COLO829 (cell line): ENCODE measurements at regions not wholly inside any gene's neighbourhood (a gene's known extent, or its start where the extent isn't known, plus 50 kb on each side); places are given as distances from the start of the nearest gene placed in this dataset.

Experiments used
- DNase-seq: peaks from one replicate; pipeline ENCODE4 v3.0.0; 2012; ENCODE audit warnings: low spot score

- DNase-seq, result no peak
Observed at GRCh38 chr15:66832664-66833063, 130.6 kb downstream of the SMAD6 start.

DNA sequence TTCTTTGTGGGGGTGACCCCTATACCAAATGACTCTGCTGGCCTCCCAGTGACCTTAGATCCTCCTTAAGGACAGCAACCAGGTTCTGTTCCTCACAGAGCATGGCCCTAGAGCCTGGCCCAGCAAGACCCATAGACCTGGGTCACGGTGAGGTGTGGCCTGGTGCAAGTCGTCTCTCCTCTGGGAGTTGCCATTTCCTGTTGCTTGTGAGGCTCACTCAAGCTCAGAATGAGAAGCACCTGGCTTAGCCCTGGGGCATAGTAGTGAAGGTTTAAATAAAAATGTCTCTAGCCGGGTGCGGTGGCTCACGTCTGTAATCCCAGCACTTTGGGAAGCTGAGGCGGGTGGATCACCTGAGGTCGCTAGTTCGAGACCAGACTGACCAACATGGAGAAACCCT, 131.3 kb downstream of the SMAD6 start:
- no peak for DNase-seq

DNA sequence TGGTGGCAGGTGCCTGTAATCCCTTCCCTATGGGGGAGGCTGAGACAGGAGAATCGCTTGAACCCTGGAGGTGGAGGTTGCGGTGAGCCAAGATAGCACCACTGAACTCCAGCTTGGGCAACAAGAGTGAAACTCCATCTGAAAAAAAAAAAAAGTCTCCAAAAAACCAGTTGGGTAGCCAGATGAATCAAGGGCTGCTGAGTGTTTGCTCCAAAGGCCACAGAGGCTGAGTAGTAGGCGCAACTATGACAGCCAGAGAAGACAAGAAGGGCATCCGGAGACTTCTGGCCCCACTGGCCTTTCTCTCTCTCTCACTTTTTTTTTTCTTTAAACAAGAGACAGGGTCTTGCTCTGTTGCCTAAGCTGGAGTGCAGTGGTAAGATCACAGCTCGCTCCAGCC, 131.8 kb downstream of the SMAD6 start:
- DNase-seq, result no peak

DNA sequence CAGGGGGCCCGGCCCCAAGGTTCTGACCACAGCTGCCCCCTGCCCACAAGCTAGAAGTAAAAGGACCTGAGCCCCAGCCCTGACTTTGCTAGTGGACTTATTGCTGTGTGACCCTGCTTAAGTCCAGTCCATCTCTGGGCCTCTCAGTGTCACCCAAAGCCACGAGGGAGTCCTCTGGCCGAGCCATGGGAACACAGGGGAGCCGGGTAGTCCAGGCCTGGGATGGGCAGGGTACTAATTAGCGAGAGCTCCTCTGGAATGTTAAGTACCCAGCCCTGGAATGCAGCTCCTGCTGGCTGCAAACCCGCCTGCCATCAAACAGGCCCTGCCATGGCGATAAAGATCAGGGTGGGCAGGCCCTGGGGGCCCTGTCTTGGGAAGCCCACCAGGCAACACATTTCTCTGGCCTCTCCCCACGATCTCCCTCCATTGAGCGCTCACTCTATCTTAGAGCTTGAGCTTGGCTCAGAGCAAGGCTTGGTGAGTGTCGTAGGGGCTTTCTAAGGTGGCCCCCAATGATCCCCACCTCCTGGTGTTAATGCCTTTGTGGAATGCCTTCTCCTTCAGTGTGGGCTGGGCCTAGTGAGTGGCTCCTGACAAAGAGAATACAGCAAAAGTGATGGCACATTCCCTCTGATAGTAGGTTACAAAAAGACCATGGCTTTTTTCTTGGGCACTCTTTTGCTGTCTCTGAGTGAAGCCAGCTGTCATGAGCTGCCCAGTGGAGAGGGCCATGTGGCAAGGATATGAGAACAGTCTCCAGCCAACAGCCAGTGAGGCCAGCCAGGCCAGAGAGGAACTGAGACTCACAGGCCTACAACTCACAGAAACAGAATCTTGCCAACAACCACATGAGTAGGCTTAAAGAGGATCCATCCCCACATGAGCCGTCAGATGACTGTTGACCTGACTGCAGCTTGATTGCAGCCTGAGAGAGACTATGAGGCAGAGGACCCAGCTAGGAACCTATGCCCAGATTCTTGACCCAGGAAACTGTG, 133.1 kb downstream of the SMAD6 start:
- DNase-seq, result no peak

DNA sequence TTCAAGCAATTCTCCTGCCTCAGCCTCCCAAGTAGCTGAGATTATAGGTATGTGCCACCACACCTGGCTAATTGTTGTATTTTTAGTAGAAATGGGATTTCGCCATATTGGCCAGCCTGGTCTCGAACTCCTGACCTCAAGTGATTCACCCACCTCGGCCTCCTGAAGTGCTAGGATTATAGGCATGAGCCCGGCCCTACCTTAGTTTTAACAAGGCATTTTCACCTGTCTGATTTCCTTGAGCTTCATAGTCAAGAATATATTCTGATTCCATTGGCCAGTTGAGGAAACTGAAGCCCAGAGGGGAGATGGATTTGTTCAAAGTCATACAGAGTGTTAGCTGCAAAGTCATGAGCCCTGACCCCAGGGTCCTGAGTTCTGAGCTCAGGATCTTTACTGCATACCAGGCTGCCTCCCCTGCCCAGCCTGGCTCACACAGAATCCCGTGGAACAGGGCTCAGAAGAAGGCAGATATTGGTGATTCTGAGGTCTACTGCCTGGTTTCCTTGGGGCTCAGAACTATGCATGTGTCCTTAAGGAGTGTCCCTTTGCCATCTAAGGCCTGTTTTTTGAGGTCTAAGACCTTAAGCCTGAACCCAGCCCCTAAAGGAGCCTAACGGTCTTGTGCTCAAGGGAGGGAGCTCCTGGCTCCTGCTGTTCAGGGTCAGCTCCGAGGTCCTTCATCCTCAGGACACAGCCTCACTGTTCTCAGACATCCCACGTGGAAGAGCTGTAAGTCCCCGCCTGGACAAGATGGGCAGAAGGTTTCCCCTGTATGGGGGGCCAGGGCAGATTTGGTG, 134.4 kb downstream of the SMAD6 start:
- no peak for DNase-seq

GRCh38 chr15:66838202-66838601, 136.2 kb downstream of the SMAD6 start:
- no peak for DNase-seq

- peak; percentile 17 for DNase-seq
Observed at GRCh38 chr15:66838671-66839239, 136.7 kb downstream of the SMAD6 start.

DNA sequence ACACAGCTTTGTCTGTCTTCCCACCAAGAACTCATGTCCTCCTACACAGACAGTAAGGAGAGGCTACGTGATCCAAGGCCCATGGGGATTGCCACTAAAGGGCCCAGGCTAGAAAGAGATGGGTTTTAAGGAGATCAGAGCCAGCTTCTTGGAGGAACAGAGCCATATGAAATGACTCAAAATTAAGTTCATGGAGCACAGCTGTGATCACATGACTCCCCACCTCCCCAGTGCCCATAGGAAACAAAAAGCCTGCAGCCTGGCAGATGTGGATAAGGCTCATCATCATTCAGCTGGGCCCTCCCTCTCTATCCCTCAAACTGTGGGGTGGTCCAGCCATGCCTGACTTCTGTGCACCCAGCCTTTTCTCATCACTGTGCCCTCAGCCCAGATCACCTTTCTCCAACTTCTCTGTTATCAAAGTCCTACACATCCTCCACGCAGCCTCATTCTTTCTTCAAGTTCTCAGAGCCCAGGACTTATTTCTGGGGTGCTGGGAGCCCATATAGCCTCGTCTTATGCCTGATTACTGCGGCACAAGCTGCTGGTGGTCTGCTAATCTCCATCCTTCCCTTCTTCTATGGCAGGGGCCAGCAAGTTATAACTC, 137.6 kb downstream of the SMAD6 start:
- no peak for DNase-seq

DNA sequence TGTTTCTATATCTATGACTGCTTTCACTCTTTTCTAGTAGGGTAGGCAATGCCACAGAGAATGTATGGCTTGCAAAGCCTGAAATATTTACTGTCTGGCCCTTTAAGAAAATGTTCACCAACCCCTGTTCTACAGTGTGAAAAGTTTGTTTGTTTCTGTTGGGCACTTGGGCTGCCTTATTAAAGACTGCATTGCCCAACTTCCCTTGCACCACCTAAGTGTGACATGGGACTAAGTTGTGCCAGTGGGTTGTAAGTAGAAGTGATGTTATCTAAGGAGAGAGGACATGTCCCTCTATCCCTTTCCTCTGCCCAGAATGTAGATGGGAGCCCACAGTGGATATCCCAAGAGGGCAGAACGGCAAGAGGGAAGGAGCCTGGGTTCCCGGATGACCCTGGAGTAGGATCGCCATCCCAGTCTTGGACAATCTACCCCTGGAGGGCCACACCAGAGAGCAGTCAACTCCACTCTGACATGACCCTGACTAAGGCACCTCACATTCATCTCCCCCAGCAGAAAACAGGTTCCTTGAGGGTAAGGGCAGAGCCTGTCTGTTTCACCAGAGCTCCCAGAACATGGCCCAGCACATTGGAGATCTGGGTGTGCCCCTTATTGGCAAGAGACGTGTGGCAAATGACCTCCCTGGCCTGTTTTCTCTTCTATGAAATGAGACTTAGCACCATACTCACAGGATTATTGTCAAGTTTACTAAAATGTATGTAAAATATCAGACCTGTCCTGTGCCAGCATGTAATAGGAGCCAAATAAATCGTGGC, 138.8 kb downstream of the SMAD6 start:
- no peak for DNase-seq

- DNase-seq, result peak; percentile 28
Observed at GRCh38 chr15:66841953-66842681, 140.1 kb downstream of the SMAD6 start.

GRCh38 chr15:66842710-66843441, 140.8 kb downstream of the SMAD6 start:
- DNase-seq, result no peak

DNA sequence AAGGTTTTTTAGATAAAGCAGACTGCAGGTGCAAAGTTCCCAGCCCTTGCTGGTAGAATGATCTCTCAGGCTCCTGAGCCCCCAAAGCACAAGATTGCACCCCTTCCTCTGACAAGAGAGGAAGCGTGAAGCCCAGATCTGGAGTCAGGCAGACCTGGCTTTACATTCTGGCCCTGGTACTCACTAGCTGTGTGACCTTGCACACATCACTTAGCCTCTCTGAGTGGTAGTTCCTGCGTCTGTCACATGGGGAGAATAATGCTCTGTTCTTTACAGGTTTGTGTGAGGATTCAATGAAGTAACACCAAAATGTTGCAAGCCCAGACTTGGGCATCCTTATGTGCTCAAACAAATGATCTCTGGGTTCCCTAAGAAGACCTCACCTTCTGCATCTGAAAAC, 141.5 kb downstream of the SMAD6 start:
- DNase-seq, result no peak

GRCh38 chr15:66844041-66844746, 142.2 kb downstream of the SMAD6 start:
- DNase-seq, result no peak

GRCh38 chr15:66844747-66845145, 142.7 kb downstream of the SMAD6 start:
- DNase-seq, result no peak

- no peak for DNase-seq
Observed at GRCh38 chr15:66845266-66845785, 143.3 kb downstream of the SMAD6 start.

GRCh38 chr15:66846031-66846430, 144.0 kb downstream of the SMAD6 start:
- no peak for DNase-seq

- DNase-seq, result no peak
Observed at GRCh38 chr15:66846811-66847210, 144.8 kb downstream of the SMAD6 start.

GRCh38 chr15:66847565-66847991, 145.5 kb downstream of the SMAD6 start:
- DNase-seq, result no peak

- no peak for DNase-seq
Observed at GRCh38 chr15:66848116-66848515, 146.1 kb downstream of the SMAD6 start.
